ENCODE measurements at regions not wholly inside any gene's neighbourhood (a gene's known extent, or its start where the extent isn't known, plus 50 kb on each side); places are given as distances from the start of the nearest gene placed in this dataset.

DNA sequence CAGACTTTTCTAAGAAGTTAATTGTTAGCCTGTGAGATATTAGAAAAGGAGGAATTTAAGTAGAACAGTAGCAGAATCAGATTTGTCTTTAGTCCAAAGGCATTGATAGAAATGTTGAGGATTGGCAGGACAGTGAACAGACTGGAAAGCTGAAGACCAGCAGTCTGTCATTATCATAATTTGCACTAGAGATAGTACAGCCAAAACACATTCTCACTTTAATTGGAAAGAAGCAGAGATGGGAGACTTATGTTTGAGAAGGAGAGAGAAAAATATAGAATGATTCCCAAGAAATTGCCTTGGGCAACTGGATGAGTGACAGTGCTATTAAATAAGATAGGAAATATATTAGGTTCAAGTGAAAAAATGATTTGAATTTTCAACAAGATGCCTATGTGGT lies 755.5 kb downstream of the SLITRK5 start:
- TF ChIP-seq POLR2A (IDR thresholded peaks at IDR 0.05; ENCODE audit: low read length) (no peak), GATA1 (IDR thresholded peaks at IDR 0.05; ENCODE audit: low read depth, low read length) (no peak)

All from erythroblast (primary cell).